MM.1S (cell line): ENCODE measurements at regions not wholly inside any gene's neighbourhood (a gene's known extent, or its start where the extent isn't known, plus 50 kb on each side); places are given as distances from the start of the nearest gene placed in this dataset.

ENCODE experiments used
- CTCF ChIP-seq: fragments of 300-600 bp; sonication (generic); IDR thresholded peaks from 2 replicates; pipeline ENCODE4 v1.5.1; 2016; ENCODE audit warnings: antibody characterized with exemption, low read length, mixed read lengths
- EZH2 ChIP-seq: fragments of 300-600 bp; sonication (generic); optimal IDR thresholded peaks from 2 replicates; pipeline ENCODE3; 2017; ENCODE audit warnings: low read depth, mild to moderate bottlenecking, antibody characterized with exemption, low read length, mixed read lengths
- EZH2phosphoT487 ChIP-seq: fragments of 300-600 bp; sonication (generic); IDR thresholded peaks from 2 replicates; pipeline ENCODE4 v1.6.1; 2018; ENCODE audit warnings: antibody characterized with exemption, low read length

GRCh38 chrX:65932173-65933084 lies 107.5 kb downstream of the VSIG4 start:
- TF ChIP-seq CTCF (peak; percentile 16; the same call in 1 of the 2 replicates), EZH2 (no peak), EZH2phosphoT487 (no peak)
